Ovary (tissue), 7 donors: ENCODE measurements at regions not wholly inside any gene's neighbourhood (a gene's known extent, or its start where the extent isn't known, plus 50 kb on each side); places are given as distances from the start of the nearest gene placed in this dataset.

Experiments
- DNase-seq, 5 donors: peaks; one replicate each; pipeline ENCODE4 v3.0.0-alpha.2; 2019 to 2020
- H3K27ac ChIP-seq, 2 donors: fragments of 200-600 bp; one replicate each; pipeline versions ENCODE4 v1.5.1 to v1.8.0; 2019 to 2022
- H3K27me3 ChIP-seq: fragments of 200-600 bp; one replicate; pipeline ENCODE4 v1.8.0; 2022
- H3K36me3 ChIP-seq: fragments of 200-600 bp; sonication (generic); one replicate; pipeline ENCODE4 v1.5.1; 2019
- H3K4me1 ChIP-seq: one replicate; pipeline ENCODE4 v1.8.1; 2013; ENCODE audit warnings: mild to moderate bottlenecking, moderate library complexity; ENCODE audit not compliant: insufficient read depth
- H3K4me3 ChIP-seq: fragments of 200-600 bp; sonication (generic); one replicate; pipeline ENCODE4 v1.5.1; 2017
- H3K9me3 ChIP-seq, 2 donors: fragments of 200-600 bp in 1 of 2; sonication (generic) in 1 of 2; one replicate each; pipeline versions ENCODE4 v1.5.1 to v1.8.1; 2013 to 2019; ENCODE audit warnings: mild to moderate bottlenecking in 1 of 2, moderate library complexity in 1 of 2
- CTCF ChIP-seq, 3 donors: fragments of 450-650 bp in 2 of 3; fragments of 200-600 bp in 1 of 3; IDR thresholded peaks; one replicate each; pipeline versions ENCODE4 v1.5.1 to v1.8.0; 2016 to 2022; ENCODE audit warnings: antibody characterized with exemption in 3 of 3, mild to moderate bottlenecking in 1 of 3
- EP300 ChIP-seq: sonication (generic); formaldehyde crosslinking; IDR thresholded peaks from one replicate; pipeline ENCODE4 v1.6.1; 2017; ENCODE audit warnings: antibody characterized with exemption
- POLR2A ChIP-seq: fragments of 450-650 bp; IDR thresholded peaks from one replicate; pipeline ENCODE4 v1.6.1; 2017; ENCODE audit warnings: antibody characterized with exemption, mild to moderate bottlenecking, moderate library complexity
- WGBS, 3 donors: extraction: QIAGEN DNeasy Blood & Tissue Kit in 1 of 3; methylation state at CpG; one replicate each; pipeline versions ENCODE4 v1.1.5 to v1.1.7; 2013 to 2017; 5-methylcytosine and 5-hydroxymethylcytosine counted together
- intact Hi-C, 4 donors: fragments of 100-400 bp; cut with DNase I; formaldehyde crosslinking; loops; one replicate each; pipeline versions ENCODE4 v1.11.0 to v1.15.1; 2022 to 2023
- donor health status: DM: no; HTN: no; CAD: no; lungs with moderate emphysema.
- donor health status: DM: no; HTN: no; CAD: no.
- donor health status: Bipolar disorder and iron deficiency.
- donor health status: DM: no; HTN: no; CAD: no.
- donor health status: DM: yes; HTN: yes; CAD: no.

GRCh38 chr1:167158111-167158812, 62.4 kb upstream of the POU2F1 start:
- no peak for DNase-seq
- H3K4me3 ChIP-seq = no peak overlapping the region
- intact Hi-C loops = loop anchor here in 1 of 4 donors (1.0 kb wide), 1 partner anchor 15 kb away; no protein-coding TSS in a partner anchor
- no peak for TF ChIP-seq CTCF (IDR thresholded peaks at IDR 0.05)
- no peak for TF ChIP-seq POLR2A
- no peak for TF ChIP-seq EP300
- no peak overlapping the region for H3K27ac ChIP-seq
- no peaks in the 10 kb centered on the region for H3K36me3 ChIP-seq
- no peaks in the 10 kb centered on the region for H3K4me1 ChIP-seq
- H3K27me3 ChIP-seq = no peaks in the 10 kb centered on the region
- no peaks in the 10 kb centered on the region for H3K9me3 ChIP-seq
- 47 to 58% (median 53%) methylated on average over 6 of the region's 6 CpGs for WGBS, 3 donors

- H3K4me1 ChIP-seq = no peaks in the 10 kb centered on the region
- no peak for DNase-seq
- TF ChIP-seq EP300 = no peak
- H3K27me3 ChIP-seq = no peaks in the 10 kb centered on the region
- intact Hi-C loops = loop anchor here in 1 of 4 donors (1.0 kb wide), 1 partner anchor 14 kb away; no protein-coding TSS in a partner anchor
- H3K4me3 ChIP-seq = no peak overlapping the region
- no peak overlapping the region for H3K27ac ChIP-seq
- H3K36me3 ChIP-seq = no peaks in the 10 kb centered on the region
- 70 to 91% (median 82%) methylated on average over 3 of the region's 3 CpGs for WGBS, 3 donors
- H3K9me3 ChIP-seq = no peaks in the 10 kb centered on the region
Observed at GRCh38 chr1:167158813-167159275, 61.8 kb upstream of the POU2F1 start.

GRCh38 chr1:167159782-167160181, 60.9 kb upstream of the POU2F1 start:
- Histone ChIP-seq H3K27me3 (no peaks in the 10 kb centered on the region), H3K9me3 (no peaks in the 10 kb centered on the region), H3K4me3 (no peak overlapping the region), H3K27ac (no peak overlapping the region), H3K4me1 (no peaks in the 10 kb centered on the region), H3K36me3 (no peaks in the 10 kb centered on the region)
- no peak for DNase-seq
- TF ChIP-seq CTCF (IDR thresholded peaks at IDR 0.05) = no peak
- TF ChIP-seq POLR2A = no peak
- TF ChIP-seq EP300 = no peak
- WGBS, 3 donors = 87 to 95% (median 89%) methylated on average over 5 of the region's 5 CpGs
- intact Hi-C loops = no loop called here

GRCh38 chr1:167161242-167161641, 59.4 kb upstream of the POU2F1 start:
- Histone ChIP-seq H3K4me3 (no peak overlapping the region), H3K9me3 (no peaks in the 10 kb centered on the region), H3K27ac (no peak overlapping the region), H3K4me1 (peaks cover 1% of the 10 kb centered on the region), H3K27me3 (no peaks in the 10 kb centered on the region), H3K36me3 (no peaks in the 10 kb centered on the region)
- DNase-seq = no peak
- intact Hi-C loops = no loop called here
- TF ChIP-seq CTCF (IDR thresholded peaks at IDR 0.05) (no peak), POLR2A (no peak), EP300 (no peak)
- 57 to 66% (median 60%) methylated on average over 5 of the region's 5 CpGs for WGBS, 3 donors

- WGBS, 3 donors = 89 to 95% (median 93%) methylated on average over 4 of the region's 4 CpGs
- no peak overlapping the region for H3K27ac ChIP-seq
- intact Hi-C loops = no loop called here
- TF ChIP-seq CTCF (IDR thresholded peaks at IDR 0.05) (no peak), POLR2A (no peak), EP300 (no peak)
- no peaks in the 10 kb centered on the region for H3K27me3 ChIP-seq
- peaks cover 1% of the 10 kb centered on the region for H3K4me1 ChIP-seq
- H3K4me3 ChIP-seq = no peak overlapping the region
- H3K36me3 ChIP-seq = no peaks in the 10 kb centered on the region
- H3K9me3 ChIP-seq = no peaks in the 10 kb centered on the region
- no peak for DNase-seq
Observed at GRCh38 chr1:167161762-167162161, 58.9 kb upstream of the POU2F1 start.
